HEK293 (cell line): ENCODE measurements at regions not wholly inside any gene's neighbourhood (a gene's known extent, or its start where the extent isn't known, plus 50 kb on each side); places are given as distances from the start of the nearest gene placed in this dataset.
"Not testable (repeated sequence)": the region's sequence is repeated elsewhere in the genome, so short reads cannot be mapped to it uniquely, and the experiment has no call there.

Experiments
- CTCF ChIP-seq: fragments of 450-650 bp; formaldehyde crosslinking; IDR thresholded peaks from 2 replicates; pipeline ENCODE4 v1.5.1; 2016; ENCODE audit warnings: missing biosample characterization, missing genetic modification characterization
- PRDM10 ChIP-seq: fragments of 450-650 bp; formaldehyde crosslinking; IDR thresholded peaks from 2 replicates; pipeline ENCODE4 v1.5.1; 2016; ENCODE audit warnings: missing biosample characterization, missing genetic modification characterization
- SETDB1 ChIP-seq: IDR thresholded peaks from one replicate; pipeline ENCODE4 v1.6.1; 2017; ENCODE audit warnings: mild to moderate bottlenecking, low read length, moderate library complexity, mixed read lengths; ENCODE audit not compliant: insufficient read length
- SP2 ChIP-seq: fragments of 450-650 bp; formaldehyde crosslinking; IDR thresholded peaks from 2 replicates; pipeline ENCODE4 v1.5.1; 2016; ENCODE audit warnings: missing biosample characterization, missing genetic modification characterization
- TCF7L2 ChIP-seq: IDR thresholded peaks from 2 replicates; pipeline ENCODE4 v1.6.1; 2011; ENCODE audit warnings: low read depth, mild to moderate bottlenecking, inconsistent platforms, low read length, moderate library complexity, borderline replicate concordance
- ZNF114 ChIP-seq: fragments of 450-650 bp; formaldehyde crosslinking; IDR thresholded peaks from 2 replicates; pipeline ENCODE4 v1.5.0; 2017; ENCODE audit warnings: missing biosample characterization, missing genetic modification characterization
- ZNF146 ChIP-seq: fragments of 450-650 bp; formaldehyde crosslinking; IDR thresholded peaks from 2 replicates; pipeline ENCODE4 v1.5.1; 2016; ENCODE audit warnings: missing biosample characterization, missing genetic modification characterization
- ZNF16 ChIP-seq: fragments of 450-650 bp; formaldehyde crosslinking; IDR thresholded peaks from 2 replicates; pipeline ENCODE4 v1.5.1; 2016; ENCODE audit warnings: low read depth, missing biosample characterization, missing genetic modification characterization
- ZNF23 ChIP-seq: fragments of 450-650 bp; formaldehyde crosslinking; IDR thresholded peaks from 2 replicates; pipeline ENCODE4 v1.5.1; 2016; ENCODE audit warnings: missing biosample characterization, missing genetic modification characterization, borderline replicate concordance
- ZNF274 ChIP-seq, 2 experiments: fragments of 200-500 bp in 1 of 2; fragments of 450-650 bp in 1 of 2; sonication (Bioruptor generic) in 1 of 2; formaldehyde crosslinking in 1 of 2; IDR thresholded peaks; 2 replicates each; pipeline versions ENCODE4 v1.5.1 to v1.6.1; 2014 to 2016; ENCODE audit warnings: borderline replicate concordance in 1 of 2, inconsistent platforms in 1 of 2, low read length in 1 of 2, missing biosample characterization in 1 of 2, missing genetic modification characterization in 1 of 2
- ZNF521 ChIP-seq: fragments of 450-650 bp; formaldehyde crosslinking; IDR thresholded peaks from 2 replicates; pipeline ENCODE4 v1.5.1; 2017; ENCODE audit warnings: missing biosample characterization, mild to moderate bottlenecking, missing genetic modification characterization
- ZNF76 ChIP-seq: fragments of 450-650 bp; formaldehyde crosslinking; IDR thresholded peaks from 2 replicates; pipeline ENCODE4; 2016; ENCODE audit warnings: low read depth, missing biosample characterization, missing genetic modification characterization, borderline replicate concordance
- ZNF777 ChIP-seq: fragments of 450-650 bp; formaldehyde crosslinking; IDR thresholded peaks from 2 replicates; pipeline ENCODE4 v1.5.1; 2017; ENCODE audit warnings: missing biosample characterization, missing genetic modification characterization, borderline replicate concordance
- ZNF843 ChIP-seq: fragments of 450-650 bp; formaldehyde crosslinking; IDR thresholded peaks from 2 replicates; pipeline ENCODE4 v1.5.1; 2016; ENCODE audit warnings: missing biosample characterization, missing genetic modification characterization

- not testable (repeated sequence) for TF ChIP-seq CTCF; ZNF843 (tag by site-specific recombination); ZNF114 (tag by site-specific recombination); ZNF23 (tag by site-specific recombination); ZNF777; ZNF274 (IDR thresholded peaks at IDR 0.05; ENCODE audit: low read length); ZNF274 (tag by site-specific recombination; IDR thresholded peaks at IDR 0.05; ENCODE audit: borderline replicate concordance); ZNF146 (tag by site-specific recombination); ZNF16 (tag by site-specific recombination); SP2 (tag by site-specific recombination); ZNF521; ZNF76 (tag by site-specific recombination); TCF7L2; SETDB1; PRDM10 (tag by site-specific recombination)
These were observed 174.9 kb downstream of the DPY19L2 start for GRCh38 chr12:63493357-63493756.
